ENCODE measurements at regions not wholly inside any gene's neighbourhood (a gene's known extent, or its start where the extent isn't known, plus 50 kb on each side); places are given as distances from the start of the nearest gene placed in this dataset.

- TF ChIP-seq CTCF (IDR thresholded peaks at IDR 0.05; ENCODE audit: borderline replicate concordance, extremely low read depth, low read length, poor library complexity, severe bottlenecking) (no peak), EZH2 (IDR thresholded peaks at IDR 0.05; ENCODE audit: borderline replicate concordance, low read depth, low read length, severe bottlenecking) (no peak)
Observed at GRCh38 chr2:421406-421805, 133.5 kb upstream of the ALKAL2 start.
